A549 (cell line): ENCODE measurements at regions not wholly inside any gene's neighbourhood (a gene's known extent, or its start where the extent isn't known, plus 50 kb on each side); places are given as distances from the start of the nearest gene placed in this dataset.

Experiments
- ATAC-seq, 2 experiments: fragments of 200-7000 bp in 1 of 2; fragments of >200 bp in 1 of 2; cut with Nextera tagmentation in 1 of 2; cut with Tn5 transposase in 1 of 2; 3 replicates each; pipeline versions ENCODE4 v1.8.0 to v1.9.1; 2018 to 2020; ENCODE audit warnings: mild to moderate bottlenecking in 1 of 2, moderate library complexity in 1 of 2
- CTCF ChIA-PET: fragments of 300-600 bp; sonication (Branson Sonifier 250); formaldehyde crosslinking; extraction: SDS; loops from one replicate; lab custom pipeline; 2021; ENCODE audit warnings: antibody characterized with exemption, inconsistent platforms; lab: Yijun Ruan, JAX
- POLR2A ChIA-PET: fragments of 350-600 bp; formaldehyde crosslinking; extraction: SDS; loops from one replicate; lab custom pipeline; 2021; ENCODE audit warnings: antibody characterized with exemption, inconsistent platforms; lab: Yijun Ruan, JAX
- DNase-seq, 2 experiments: peaks; one replicate each; pipeline versions ENCODE4 v3.0.0 to v3.0.0-alpha.2; 2011 to 2016; ENCODE audit warnings: low read depth in 1 of 2, low spot score in 1 of 2
- FAIRE-seq: peaks from 2 replicates; lab custom pipeline; 2011; peaks lifted over from hg19 to GRCh38; lab: Jason Lieb, UNC
- H3K27ac ChIP-seq, 2 experiments: fragments of >200 bp; sonication (Bioruptor Twin); formaldehyde crosslinking; 3 replicates each; pipeline ENCODE4 v1.5.1; 2016 to 2017
- H3K4me1 ChIP-seq: fragments of >200 bp; sonication (Bioruptor Twin); formaldehyde crosslinking; 3 replicates; pipeline ENCODE4 v1.6.1; 2016
- H3K4me2 ChIP-seq: fragments of >200 bp; sonication (Bioruptor Twin); formaldehyde crosslinking; 3 replicates; pipeline ENCODE4 v1.6.1; 2016
- H3K4me3 ChIP-seq: fragments of >200 bp; sonication (Bioruptor Twin); formaldehyde crosslinking; 3 replicates; pipeline ENCODE4 v1.5.1; 2016
- H3K9me3 ChIP-seq: fragments of >200 bp; sonication (Bioruptor Twin); formaldehyde crosslinking; 3 replicates; pipeline ENCODE4 v1.6.1; 2016
- BHLHE40 ChIP-seq: IDR thresholded peaks from 2 replicates; pipeline ENCODE4 v1.6.1; 2012; ENCODE audit warnings: low read depth, low read length, inconsistent platforms
- CTCF ChIP-seq: fragments of >200 bp; sonication (Bioruptor Twin); formaldehyde crosslinking; IDR thresholded peaks from 3 replicates; pipeline ENCODE4 v1.5.1; 2016
- EP300 ChIP-seq, 2 experiments: fragments of >200 bp; sonication (Bioruptor Twin); formaldehyde crosslinking; IDR thresholded peaks; 2 replicates in 1 of 2; 3 replicates in 1 of 2; pipeline ENCODE4 v1.6.1; 2016 to 2017
- FOSL2 ChIP-seq, 2 experiments: fragments of 450-650 bp in 1 of 2; fragments of >200 bp in 1 of 2; sonication (Bioruptor Twin) in 1 of 2; formaldehyde crosslinking; IDR thresholded peaks; 2 replicates each; pipeline versions ENCODE4 v1.5.0 to v1.6.1; 2016 to 2020; ENCODE audit warnings: mild to moderate bottlenecking in 1 of 2, moderate library complexity in 1 of 2
- HDAC2 ChIP-seq: fragments of 200-600 bp; sonication (generic); IDR thresholded peaks from 2 replicates; pipeline ENCODE4 v1.6.1; 2016
- HEYL ChIP-seq: fragments of 250-450 bp; sonication (Bioruptor Pico); IDR thresholded peaks from 2 replicates; pipeline ENCODE4 v1.8.0; 2021; ENCODE audit warnings: mild to moderate bottlenecking, moderate library complexity
- HMGXB4 ChIP-seq: fragments of 250-450 bp; sonication (Bioruptor Pico); IDR thresholded peaks from 2 replicates; pipeline ENCODE4 v1.5.0; 2021; ENCODE audit warnings: mild to moderate bottlenecking, moderate library complexity, borderline replicate concordance
- JUNB ChIP-seq: fragments of >200 bp; sonication (Bioruptor Twin); formaldehyde crosslinking; IDR thresholded peaks from 2 replicates; pipeline ENCODE4 v1.6.1; 2016
- MAX ChIP-seq: IDR thresholded peaks from 2 replicates; pipeline ENCODE4 v1.6.1; 2012
- NFE2L2 ChIP-seq: fragments of 150-350 bp; conservative IDR thresholded peaks from 2 replicates; pipeline ENCODE4 v1.6.1; 2014; ENCODE audit warnings: low read length
- RARB ChIP-seq: fragments of 250-450 bp; sonication (Bioruptor Pico); IDR thresholded peaks from 2 replicates; pipeline ENCODE4 v1.8.0; 2021; ENCODE audit warnings: mild to moderate bottlenecking, moderate library complexity
- TP53 ChIP-seq: fragments of 250-450 bp; sonication (Bioruptor Pico); IDR thresholded peaks from 2 replicates; pipeline ENCODE4 v1.5.0; 2021; ENCODE audit warnings: mild to moderate bottlenecking, moderate library complexity
- ZC3H11A ChIP-seq: fragments of 450-650 bp; IDR thresholded peaks from 2 replicates; pipeline ENCODE4 v1.6.1; 2014; ENCODE audit warnings: antibody characterized with exemption, mild to moderate bottlenecking
- ZFP36 ChIP-seq: fragments of 450-650 bp; IDR thresholded peaks from 2 replicates; pipeline ENCODE4 v1.6.1; 2014; ENCODE audit warnings: borderline replicate concordance; ENCODE audit not compliant: partially characterized antibody
- WGBS: methylation state at CpG from one replicate; pipeline ENCODE4 v1.1.6; 2017; ENCODE audit errors: missing lambda C conversion rate; 5-methylcytosine and 5-hydroxymethylcytosine counted together
- TF ChIP-seq, protein P1 (sequence below): fragments of 250-450 bp; sonication (Bioruptor Pico); IDR thresholded peaks from 2 replicates; pipeline ENCODE4 v1.5.0; 2020; ENCODE audit warnings: low read depth, mild to moderate bottlenecking, moderate library complexity
- TF ChIP-seq, protein P2 (sequence below): IDR thresholded peaks from 2 replicates; pipeline ENCODE4 v1.6.1; 2012
- TF ChIP-seq, protein P3 (sequence below): IDR thresholded peaks from 2 replicates; pipeline ENCODE4 v1.6.1; 2012; ENCODE audit warnings: low read depth, borderline replicate concordance

GRCh38 chr2:34991508-34992274, 1363.9 kb upstream of the CRIM1 start:
- ChIA-PET POLR2A (no interaction called here), CTCF (no interaction called here)
- TF ChIP-seq JUNB (no peak), HDAC2 (no peak), EP300 (IDR thresholded peaks at IDR 0.05) (no peak), ZC3H11A (no peak)
- TF ChIP-seq, protein P1, sequence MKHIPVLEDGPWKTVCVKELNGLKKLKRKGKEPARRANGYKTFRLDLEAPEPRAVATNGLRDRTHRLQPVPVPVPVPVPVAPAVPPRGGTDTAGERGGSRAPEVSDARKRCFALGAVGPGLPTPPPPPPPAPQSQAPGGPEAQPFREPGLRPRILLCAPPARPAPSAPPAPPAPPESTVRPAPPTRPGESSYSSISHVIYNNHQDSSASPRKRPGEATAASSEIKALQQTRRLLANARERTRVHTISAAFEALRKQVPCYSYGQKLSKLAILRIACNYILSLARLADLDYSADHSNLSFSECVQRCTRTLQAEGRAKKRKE (CRISPR knock-in tag): no peak
- no peak overlapping the region for H3K27ac ChIP-seq
- no peak overlapping the region for H3K4me3 ChIP-seq
- DNase-seq (no peak), FAIRE-seq (no peak), ATAC-seq (no peak)
- H3K4me1 ChIP-seq: no peaks in the 10 kb centered on the region
- 51% methylated on average over 19 of the region's 24 CpGs for WGBS
- H3K9me3 ChIP-seq: no peaks in the 10 kb centered on the region
- H3K4me2 ChIP-seq: no peak overlapping the region

- DNase-seq (no peak), ATAC-seq (no peak), FAIRE-seq (no peak)
- Histone ChIP-seq H3K27ac (no peak overlapping the region), H3K4me1 (no peaks in the 10 kb centered on the region), H3K4me2 (no peak overlapping the region), H3K9me3 (no peaks in the 10 kb centered on the region), H3K4me3 (no peak overlapping the region)
- ChIA-PET POLR2A (no interaction called here), CTCF (no interaction called here)
- TF ChIP-seq, protein P2, sequence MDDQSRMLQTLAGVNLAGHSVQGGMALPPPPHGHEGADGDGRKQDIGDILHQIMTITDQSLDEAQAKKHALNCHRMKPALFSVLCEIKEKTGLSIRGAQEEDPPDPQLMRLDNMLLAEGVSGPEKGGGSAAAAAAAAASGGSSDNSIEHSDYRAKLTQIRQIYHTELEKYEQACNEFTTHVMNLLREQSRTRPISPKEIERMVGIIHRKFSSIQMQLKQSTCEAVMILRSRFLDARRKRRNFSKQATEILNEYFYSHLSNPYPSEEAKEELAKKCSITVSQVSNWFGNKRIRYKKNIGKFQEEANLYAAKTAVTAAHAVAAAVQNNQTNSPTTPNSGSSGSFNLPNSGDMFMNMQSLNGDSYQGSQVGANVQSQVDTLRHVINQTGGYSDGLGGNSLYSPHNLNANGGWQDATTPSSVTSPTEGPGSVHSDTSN: no peak
Measured at GRCh38 chr2:34985474-34985873, 1370.1 kb upstream of the CRIM1 start.

GRCh38 chr2:34980689-34981088, 1374.9 kb upstream of the CRIM1 start:
- Histone ChIP-seq H3K9me3 (no peaks in the 10 kb centered on the region), H3K4me1 (no peaks in the 10 kb centered on the region), H3K27ac (no peak overlapping the region), H3K4me3 (no peak overlapping the region), H3K4me2 (no peak overlapping the region)
- TF ChIP-seq BHLHE40 (no peak), NFE2L2 (no peak), TP53 (CRISPR knock-in tag) (no peak), FOSL2 (IDR thresholded peaks at IDR 0.05) (no peak), FOSL2 (CRISPR knock-in tag; IDR thresholded peaks at IDR 0.05) (no peak), MAX (no peak), HMGXB4 (no peak), HDAC2 (no peak), CTCF (no peak), ZC3H11A (no peak), HEYL (CRISPR knock-in tag) (no peak), RARB (no peak), ZFP36 (no peak)
- TF ChIP-seq, protein P2: no peak
- TF ChIP-seq, protein P3, sequence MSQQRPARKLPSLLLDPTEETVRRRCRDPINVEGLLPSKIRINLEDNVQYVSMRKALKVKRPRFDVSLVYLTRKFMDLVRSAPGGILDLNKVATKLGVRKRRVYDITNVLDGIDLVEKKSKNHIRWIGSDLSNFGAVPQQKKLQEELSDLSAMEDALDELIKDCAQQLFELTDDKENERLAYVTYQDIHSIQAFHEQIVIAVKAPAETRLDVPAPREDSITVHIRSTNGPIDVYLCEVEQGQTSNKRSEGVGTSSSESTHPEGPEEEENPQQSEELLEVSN: no peak
- no peak for ATAC-seq
- CTCF ChIA-PET: no interaction called here
- no peak for DNase-seq
- WGBS: 23% methylated on average over 1 of the region's 1 CpG
- POLR2A ChIA-PET: no interaction called here
- FAIRE-seq: no peak
